NCI-H345 treated with DMSO at 0.1 percent for 48 hours (cell line): ENCODE measurements at regions not wholly inside any gene's neighbourhood (a gene's known extent, or its start where the extent isn't known, plus 50 kb on each side); places are given as distances from the start of the nearest gene placed in this dataset.
"Not testable (repeated sequence)": the region's sequence is repeated elsewhere in the genome, so short reads cannot be mapped to it uniquely, and the experiment has no call there.

Source experiments
- DNase-seq: peaks from one replicate; lab custom pipeline; 2025; ENCODE audit not compliant: unreplicated experiment; lab: John Stamatoyannopoulos, UW

DNA sequence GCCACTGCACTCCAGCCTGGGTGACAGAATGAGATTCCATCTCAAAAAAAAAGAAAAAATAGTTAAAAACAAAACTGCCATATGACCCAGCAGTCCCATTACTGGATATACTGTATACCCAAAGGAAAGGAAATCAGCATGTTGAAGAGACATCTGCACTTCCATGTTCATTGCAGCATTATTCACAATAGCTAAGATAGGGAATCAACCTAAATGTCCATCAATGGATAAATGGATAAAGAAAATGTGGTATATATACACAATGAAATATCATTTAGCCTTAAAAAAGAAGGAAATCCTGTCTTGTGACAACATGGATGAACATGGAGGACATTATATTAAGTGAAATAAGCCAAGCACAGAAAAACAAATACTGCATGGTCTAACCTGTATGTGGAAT is 160.7 kb downstream of the DUSP6 start:
- DNase-seq = not testable (repeated sequence)

DNA sequence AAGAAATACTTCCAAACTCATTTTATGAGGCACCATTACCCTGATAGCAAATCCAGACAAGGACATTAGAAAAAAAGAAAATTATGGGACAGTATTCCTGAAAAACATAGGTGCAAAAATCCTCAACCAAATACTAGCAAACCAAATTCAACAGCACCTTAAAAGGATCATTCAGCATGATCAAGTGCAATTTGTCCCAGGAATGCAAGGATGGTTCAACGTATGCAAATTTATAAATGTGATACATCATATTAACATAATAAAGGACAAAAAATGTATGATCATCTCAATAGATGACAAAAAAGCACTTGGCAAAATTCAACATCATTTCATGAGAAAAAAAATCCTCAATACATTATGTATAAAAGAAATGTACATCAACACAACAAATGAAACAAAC is 162.9 kb downstream of the DUSP6 start:
- no peak for DNase-seq

DNA sequence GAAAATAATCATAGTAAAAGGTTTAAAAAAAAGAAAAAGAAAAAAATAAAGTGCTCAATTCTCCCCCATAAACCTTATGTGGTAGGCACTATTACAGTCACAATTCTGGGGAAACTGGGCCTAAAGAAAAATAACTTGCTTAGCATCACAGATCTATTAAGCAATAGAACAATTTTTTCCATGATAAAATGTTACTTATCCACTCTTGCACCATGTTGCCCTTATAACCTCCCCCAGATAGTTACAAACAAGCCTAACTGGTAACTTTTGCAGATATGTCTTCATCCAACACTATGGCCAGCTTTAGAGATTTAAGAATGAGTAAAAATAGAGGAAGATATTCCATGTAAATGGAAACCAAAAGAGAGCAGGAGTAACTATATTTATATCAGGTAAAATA is 164.8 kb downstream of the DUSP6 start:
- DNase-seq = no peak

DNA sequence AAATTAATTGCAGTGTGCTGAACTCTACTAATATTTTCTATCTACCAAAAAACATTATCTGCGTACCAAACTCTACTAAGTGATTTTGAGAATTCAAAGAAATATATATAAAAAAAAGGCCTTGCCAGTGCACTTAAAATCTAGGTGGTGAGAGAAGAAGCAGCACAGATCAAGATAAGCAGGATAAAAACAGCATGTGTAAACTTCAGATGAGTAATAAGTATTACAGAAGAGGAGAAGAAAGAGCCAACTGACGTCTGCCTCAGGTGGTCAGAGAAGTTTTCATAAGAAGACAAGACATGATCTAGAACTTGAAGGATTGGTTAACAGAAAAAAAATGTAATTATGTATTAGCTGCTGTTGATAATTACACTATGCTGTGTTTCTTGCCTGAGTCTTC is 166.4 kb downstream of the DUSP6 start:
- DNase-seq = no peak

DNA sequence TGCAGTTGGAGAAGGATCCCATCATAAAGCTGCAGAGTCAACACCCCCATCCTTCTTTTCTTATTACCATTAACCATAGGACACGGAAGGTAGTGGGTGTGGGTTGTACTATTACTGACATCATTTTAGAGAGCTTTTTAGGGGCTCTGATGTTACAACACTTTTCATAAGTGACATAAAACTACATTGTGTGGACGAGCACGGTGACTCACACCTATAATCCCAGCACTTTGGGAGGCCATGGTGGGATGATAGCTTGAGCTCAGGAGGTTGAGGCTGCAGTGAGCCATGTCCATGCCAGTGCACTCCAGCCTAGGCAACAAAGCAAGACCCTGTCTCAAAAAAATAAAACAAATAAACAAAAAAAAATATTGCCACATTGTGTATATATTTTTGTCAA is 167.1 kb downstream of the DUSP6 start:
- no peak for DNase-seq

DNA sequence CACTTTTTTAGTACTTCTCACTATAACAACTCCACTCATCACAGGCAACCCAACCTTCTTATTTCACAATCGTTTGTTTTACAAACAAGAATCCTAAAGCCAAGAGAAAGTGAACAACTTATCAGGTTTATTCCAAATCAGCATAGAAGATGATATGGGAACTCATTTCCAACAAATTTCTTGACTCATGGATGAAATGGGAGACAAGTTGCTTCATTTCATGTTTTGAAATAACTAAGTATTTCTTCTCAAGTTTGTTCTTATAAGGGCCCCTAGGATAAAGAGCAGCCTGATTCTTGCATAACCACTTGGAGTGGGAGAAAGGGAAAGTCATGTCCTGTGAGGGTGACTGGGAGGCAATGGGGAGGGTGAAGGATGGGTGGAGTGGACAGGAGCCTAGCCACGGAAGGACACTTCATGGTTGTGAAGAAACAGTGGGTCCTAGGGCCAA is 168.3 kb downstream of the DUSP6 start:
- no peak for DNase-seq

DNA sequence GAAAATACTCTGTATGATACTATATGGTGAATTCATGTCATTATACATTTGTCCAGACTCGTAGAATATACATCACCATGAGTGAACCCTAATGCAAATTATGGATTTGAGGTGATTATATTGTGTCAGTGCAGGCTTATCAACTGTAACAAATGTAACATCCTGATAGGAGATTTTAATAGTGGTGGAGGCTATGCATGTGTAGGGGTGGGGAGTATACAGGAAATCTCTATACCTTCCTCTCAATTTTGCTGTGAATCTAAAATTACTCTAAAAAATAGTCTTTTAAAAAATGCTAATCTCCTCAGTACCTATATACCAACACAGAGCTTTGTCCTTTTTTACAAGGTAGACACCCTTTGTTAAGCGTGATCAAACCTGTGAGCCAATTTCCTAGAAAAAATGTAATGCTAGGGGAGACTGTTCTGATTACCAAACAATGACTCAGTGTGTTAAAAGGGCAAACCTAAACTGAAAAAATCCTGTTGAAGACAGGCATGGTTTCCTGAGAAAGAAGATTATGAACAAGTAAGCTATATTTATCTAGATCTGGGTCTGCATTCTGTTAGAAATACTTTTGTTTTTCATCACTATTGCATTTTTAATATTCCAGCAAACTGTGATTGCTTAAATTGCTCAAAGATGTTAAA is 170.9 kb downstream of the DUSP6 start:
- DNase-seq = no peak

DNA sequence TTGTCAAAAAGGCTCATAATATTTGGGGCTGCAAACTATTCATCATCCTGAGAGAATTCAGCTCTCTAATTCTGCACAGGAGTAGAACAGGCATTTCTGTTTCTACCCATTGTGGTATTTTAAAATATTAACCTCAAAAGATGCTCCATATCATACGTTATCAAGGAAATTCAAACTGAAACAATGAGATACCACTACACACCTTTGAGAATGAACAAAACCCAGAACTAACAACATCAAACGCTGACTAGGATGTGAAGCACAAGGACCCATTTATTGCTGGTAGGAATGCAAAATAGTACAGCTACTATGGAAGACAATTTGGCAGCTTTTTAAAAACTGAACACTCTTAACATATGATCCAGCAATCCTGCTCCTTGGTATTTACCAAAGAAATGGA is 171.8 kb downstream of the DUSP6 start:
- no peak for DNase-seq

DNA sequence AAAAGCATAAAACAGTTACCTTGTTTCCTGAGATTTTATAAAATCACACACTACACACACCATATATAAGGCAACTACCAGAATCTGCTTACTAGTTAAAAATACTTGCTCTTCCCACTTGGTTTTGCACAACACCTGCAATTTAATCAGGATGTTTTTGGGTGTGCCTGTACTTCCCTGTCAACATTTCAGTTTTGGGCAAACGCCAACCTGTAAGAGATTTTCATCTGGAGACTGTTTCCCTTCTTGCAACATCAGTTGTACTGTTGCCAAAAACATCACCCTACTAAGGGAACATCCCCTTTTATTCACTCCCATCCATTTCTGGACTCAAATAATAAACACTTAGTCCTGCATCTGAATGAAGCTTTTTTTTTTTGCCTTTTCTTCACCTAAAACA is 172.3 kb downstream of the DUSP6 start:
- peak; percentile 20 for DNase-seq

DNA sequence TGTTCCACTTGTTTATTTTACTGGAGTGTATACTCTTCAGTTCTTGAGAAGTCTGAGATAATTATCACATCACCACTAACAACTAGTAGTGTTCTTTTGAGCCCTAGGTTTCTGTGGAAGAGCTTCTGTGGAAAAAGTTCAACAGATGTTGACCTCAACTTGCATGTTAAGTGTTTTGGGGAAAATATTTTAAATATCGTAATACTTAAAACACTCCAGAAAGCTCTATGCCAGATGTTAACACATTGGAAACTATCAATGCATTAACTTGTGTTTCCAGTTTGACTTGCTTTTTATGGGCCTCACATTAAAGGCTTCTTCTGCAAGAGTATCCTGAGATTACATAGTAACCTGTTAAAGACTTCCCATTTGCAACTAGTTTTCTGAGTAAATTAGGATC is 173.1 kb downstream of the DUSP6 start:
- DNase-seq = no peak

DNA sequence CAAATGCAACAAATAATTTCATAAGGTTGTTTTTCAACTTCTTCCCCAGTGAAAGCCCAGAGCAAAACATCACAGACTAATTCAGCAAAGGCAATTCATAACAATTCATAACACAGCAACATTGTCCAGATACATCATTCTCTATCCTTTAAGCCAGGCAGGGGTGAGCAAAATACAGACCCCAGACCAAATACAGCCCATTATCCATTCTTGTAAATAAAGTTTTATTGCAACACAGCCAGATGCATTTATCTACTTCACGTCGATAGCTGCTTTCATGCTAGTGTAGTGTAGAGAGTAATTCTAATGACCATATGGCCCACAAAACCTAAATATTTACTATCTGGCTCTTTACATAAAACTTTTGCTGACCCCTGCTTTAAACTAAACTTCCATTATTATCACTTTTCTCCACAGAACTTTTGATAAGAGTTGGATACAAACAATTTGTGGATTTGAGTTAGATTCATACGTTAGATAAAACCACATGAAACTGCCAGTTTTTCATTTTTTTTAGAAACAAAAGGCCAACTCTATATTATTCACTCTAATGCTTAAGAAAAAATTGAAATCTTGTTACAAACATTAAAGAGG is 174.4 kb downstream of the DUSP6 start:
- DNase-seq = no peak

DNA sequence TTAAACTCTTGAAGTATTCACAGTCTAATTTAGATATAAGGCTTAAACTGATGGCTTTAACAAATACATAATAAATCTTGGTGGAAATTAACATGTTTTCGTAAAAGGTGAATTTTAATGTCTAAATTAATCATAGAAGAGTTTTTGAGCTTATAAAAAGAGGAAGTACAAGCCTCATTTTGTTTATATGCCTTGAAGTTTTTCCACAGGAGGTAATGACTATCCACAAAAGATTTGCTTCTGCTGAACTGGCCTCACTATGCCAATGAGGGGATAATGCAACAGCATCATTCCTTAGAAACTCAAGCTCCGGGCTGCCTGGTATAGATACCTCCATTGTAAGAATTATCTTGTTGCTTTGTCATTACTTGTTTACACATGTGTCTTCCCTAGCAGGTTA is 175.6 kb downstream of the DUSP6 start:
- no peak for DNase-seq

DNA sequence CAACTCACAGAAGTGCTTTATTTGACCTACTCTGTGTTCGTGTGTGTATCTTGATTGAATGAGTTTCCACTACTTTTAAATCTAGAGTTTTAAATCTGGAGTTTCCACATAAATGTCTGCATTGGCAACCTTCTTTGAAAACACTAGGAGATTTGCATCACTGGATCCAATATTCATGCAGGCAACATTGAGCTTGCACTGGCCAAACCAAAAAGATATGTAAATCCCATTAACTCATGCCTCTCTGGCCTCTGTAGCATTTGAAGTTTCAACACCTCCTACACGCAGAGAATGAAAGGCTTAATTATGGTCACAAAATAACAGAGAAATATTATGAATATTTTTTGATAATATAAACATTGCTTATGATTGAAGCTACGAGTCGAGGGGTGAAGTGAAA is 178.6 kb downstream of the DUSP6 start:
- DNase-seq = no peak

DNA sequence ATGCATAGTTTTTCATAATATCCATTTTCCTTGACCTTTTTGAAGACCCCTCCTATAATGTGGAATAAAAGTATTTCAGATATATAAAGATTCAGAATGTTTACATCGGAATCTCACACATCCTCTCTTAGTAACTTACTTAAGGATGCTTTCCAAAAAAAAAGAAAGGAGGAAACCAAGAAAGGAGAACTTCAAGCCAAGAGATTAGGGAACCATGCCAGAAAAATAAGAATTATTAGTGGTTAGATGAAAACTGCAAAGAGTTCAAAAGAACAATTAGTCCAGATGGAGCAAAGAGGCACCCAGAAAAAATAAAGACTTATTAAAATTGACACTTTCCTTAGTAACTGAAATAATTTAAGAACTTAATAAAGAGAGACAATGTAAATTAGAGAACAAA is 179.2 kb downstream of the DUSP6 start:
- no peak for DNase-seq

DNA sequence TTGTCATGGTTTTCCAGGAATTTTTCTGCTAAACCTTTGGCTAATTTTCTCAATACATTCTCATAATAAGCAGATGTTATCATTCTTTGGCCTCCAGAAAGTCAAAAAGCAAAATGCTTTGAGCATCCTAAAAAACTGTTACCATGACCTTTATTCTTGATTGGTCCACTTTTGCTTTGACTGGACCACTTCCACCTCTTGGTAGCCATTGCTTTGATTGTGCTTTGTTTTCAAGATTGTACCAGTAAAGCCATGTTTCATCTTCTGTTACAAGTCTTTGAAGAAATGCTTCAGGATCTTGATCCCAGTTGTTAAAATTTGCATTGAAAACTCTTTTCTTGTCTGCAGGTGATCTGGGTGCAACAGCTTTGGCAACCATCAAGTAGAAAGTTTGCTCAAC is 180.1 kb downstream of the DUSP6 start:
- DNase-seq = no peak

DNA sequence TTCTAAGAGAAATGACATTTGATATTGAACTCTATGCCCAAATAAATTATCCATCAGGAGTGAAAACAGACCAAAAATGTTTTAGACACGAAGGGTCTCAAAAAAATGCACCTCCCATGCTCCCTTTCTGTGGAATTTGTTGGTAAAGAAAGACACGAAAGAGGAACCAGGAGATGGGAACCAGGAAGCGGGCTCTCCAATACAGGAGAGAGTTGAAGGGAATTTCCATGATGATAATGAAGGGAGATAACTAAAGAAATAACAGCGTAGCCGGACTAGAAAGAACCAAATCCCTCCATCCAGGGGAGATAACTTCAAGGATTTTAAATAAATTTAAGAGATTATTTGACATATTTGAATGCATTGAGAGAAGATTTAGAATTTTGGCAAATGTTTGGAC is 183.0 kb downstream of the DUSP6 start:
- DNase-seq = no peak

DNA sequence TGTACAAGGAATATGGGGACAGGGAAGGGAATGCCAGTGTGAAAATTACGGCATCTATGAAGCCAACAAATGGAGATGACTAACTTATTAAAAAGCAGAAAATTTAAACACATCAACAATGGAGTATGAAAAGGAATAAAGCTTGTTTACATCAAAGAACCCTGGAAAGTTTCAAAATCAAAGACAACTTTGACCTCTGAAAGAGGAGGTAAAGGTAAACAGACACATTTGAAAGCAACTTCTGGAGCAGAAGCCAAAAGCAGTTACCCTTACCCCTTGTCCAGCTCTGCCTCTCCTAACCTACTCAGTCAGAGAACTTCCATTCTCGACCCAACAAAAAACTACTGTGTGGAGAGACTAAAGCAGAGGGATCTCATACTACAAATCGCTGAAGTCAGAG is 184.3 kb downstream of the DUSP6 start:
- no peak for DNase-seq

DNA sequence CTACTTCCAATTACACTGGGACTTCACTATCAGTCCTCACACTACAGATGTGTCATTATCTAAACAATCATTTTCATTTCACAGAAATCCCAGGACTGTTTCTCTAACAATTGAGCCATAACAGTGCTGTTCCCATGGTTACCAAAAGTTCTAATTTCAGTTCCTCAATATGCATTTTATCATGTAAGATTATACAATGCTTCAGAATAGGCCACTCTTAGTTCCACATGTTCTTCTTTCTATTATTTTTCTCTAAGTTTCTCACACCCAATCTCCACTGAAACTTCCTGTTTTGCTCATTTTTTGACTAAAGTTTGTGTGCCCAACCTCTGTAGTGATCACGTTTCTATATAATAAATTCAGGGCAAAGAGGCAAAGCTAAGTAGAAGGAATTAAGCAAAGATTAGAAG is 185.8 kb downstream of the DUSP6 start:
- DNase-seq = no peak

DNA sequence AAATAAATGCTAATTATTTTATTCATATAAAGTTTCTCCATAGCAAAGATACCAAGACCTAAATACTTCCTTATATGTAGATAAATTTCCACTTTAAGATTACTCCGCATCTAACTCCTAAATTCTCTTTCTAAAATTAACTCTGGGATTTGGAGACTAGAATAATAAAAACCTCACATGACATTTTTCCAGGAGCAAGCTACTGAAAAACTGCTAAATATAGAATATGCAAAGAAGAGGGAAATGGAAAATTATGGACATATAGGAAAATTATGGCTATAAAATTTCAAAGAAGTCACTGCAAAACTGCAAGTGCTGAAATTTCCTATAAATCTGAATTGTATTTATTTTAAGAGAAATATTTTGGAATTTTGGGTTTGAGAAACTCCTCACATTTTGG is 186.2 kb downstream of the DUSP6 start:
- no peak for DNase-seq

DNA sequence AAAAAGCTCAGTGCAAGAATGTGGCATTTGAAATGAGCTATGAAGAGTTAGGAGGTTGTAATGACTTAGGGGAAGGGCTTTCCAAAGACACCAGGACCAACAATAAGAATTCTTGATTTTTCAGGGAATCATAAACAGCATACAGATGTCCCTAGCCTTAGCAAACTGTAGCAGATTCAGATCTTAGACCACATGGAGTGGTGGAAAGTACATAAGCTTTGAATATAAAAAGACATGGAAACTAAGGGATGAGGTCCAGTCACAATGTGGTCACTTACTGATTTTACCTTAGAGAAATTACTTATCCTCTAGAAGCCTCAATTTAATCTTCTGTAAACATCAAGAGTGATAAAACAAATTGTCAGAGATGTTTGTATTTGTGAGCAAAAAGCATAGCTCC is 186.6 kb downstream of the DUSP6 start:
- DNase-seq = no peak

DNA sequence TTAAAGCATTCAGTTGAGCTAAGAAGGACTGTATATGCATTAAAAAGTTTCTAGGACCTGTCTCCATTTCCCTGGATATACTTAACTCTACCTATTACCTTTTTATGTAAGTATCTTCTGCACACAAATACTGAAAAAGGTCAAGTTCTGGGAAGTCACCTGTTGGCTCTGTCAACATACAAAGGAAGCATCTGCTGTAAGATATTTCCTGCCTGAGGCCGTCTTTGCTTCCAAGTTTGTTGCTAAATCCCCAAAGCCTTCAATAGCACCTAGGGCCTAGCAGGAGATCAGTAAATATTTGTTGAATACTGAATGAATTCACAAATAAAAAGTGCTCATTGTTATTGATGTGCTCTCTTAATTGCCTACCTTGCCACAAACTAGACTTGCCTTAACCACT is 188.4 kb downstream of the DUSP6 start:
- DNase-seq = no peak

DNA sequence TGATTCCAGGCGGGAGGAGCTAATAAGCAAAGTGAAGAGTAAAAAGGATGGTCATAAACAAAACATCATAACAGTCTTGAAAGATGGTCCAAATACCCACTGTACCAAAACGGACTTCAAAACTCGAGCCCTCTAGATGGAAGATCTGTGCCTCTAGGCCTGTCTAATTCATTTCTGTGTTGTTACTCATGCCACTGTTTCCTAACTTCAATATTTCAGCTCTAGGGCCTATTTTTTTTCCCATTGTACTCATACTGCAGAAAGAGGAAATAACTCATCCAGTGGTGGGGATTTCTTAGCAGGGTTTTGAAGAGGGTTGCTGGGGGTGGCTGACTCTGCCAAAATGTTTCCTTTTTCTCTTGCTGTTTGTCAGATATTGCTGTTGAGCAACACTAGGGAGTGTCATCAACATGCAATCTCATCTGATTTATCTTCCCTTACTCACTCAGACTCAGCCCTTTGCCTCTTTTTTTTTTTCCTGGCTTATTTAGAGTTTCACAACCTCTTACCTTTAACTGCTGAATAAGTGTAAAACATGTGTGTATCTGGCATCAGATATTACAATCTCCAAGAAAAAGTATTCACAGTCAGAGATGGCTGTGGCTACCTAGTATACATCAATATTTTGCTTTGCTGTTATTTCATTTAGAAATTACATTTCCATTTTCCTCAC is 189.6 kb downstream of the DUSP6 start:
- no peak for DNase-seq

DNA sequence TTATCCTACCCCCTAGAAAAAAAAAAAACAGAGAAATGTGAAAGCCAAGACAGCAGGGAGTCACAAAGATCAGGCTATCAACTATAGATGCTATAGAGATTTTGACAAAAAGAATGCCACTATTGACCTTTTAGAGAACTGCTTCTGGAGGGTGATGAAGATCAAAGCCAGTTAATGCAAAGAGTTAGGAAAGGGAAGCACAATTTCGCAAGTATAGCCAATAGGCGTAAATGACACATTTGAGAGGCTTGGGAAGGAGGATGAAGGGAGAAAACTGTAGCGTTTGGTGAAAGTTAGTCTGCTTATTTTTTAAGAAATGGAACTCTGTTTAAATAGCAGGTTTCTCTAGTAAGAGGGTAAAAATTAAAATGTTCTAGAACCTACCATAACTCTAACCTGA is 190.7 kb downstream of the DUSP6 start:
- DNase-seq = no peak
